ENCODE measurements at regions not wholly inside any gene's neighbourhood (a gene's known extent, or its start where the extent isn't known, plus 50 kb on each side); places are given as distances from the start of the nearest gene placed in this dataset.

DNA sequence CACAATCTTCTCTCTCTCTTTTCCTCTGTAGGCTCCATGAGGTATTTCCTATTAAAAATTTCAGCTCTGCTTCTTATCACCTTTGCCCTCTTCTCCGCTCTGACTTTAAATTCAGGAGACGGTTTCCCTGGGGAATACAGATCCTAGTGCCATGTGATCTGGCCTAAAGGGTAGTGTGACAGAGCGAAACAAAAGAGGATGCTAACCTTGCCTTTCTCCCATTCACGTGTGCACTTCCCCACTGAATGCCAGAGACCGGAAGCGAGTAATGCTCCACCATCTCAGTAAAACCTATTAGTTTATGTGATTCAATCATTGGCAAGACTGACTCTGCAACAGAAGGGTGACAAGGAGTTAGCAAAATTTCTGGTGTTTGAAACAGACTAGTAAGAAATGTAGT, 358.3 kb downstream of the ZNF521 start:
- no peak for DNase-seq

DNA sequence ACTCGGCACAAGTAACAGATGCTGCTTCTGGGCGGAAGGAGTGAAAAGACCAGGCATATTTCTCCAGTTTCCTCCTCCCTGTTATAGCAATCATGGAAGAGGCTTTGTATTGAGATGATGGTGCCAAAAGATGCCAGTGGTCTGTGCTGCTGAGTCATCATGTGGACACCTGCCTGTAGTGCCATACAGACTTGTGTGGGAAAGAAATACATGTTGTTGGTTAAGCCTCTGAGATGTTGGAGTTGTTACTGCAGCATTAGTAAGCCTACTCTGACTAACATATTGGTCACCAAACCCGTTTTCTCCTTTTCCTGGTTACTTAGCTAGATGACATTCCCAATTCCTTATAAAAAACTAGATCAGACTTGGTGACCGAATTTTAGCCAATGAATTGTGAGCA, 356.9 kb downstream of the ZNF521 start:
- no peak for DNase-seq

DNA sequence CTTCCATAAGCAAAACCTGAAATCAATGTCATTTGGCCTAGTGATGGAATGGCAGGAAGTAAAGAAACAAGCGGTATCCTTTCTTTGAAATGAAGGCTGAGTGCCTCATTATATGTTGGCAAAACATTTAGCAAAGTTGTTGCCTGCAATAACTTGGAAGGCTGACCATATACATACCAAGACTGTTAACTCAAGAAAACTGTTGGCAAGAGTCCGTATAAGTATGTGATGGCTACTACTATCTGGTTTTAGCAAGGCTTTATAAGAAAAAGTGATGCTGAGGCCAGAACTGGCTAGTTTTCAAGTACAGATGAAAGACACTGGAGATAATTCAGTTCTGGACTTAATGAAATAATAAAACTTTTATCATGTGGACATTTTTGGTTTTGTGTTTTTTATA, 356.2 kb downstream of the ZNF521 start:
- no peak for DNase-seq

DNA sequence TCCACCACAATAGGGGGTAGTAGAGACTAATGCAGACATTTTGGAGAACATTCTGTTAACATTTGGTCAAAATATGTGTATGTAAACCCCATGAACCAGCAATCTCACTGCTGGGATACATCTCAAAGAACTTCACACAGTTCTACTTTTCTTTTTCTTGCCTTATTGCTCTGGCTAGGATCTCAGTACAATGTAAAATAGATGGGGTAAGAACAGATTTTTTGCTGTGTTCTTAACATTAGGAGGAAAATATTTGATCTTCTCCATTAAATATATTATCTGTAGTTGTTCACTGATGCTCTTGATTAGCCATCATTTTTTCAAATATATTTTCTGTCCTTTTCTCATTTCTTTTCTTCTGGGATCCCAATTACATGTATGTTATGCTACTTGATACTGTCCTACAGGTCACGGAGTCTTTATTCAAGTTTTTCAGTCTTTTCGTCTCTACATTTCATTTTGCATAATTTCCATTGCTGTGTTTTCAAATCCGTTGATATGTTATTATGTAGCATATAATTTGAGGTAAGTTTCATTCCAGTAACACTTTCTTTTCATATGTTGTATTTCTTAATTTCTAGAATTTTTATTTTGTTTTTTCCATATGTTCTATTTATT, 352.2 kb downstream of the ZNF521 start:
- no peak for DNase-seq

DNA sequence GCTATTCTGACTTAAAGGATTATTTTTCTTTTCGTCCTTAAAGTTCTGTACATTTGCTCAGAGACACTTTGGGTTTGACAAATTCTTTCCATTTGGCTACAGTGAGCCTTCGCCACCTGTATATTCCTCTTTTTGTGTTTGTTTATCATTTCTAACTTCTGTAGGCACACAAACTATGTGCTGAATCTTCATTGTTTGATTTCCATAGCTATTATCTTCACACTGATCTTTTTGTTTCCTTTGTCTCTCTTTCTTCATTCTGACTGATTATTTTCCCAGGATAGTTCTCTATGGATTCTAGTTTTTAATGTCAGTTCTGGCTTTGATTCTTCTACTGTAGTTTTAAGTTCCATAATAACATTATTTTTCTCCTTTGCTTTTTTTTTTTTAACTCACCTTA, 350.2 kb downstream of the ZNF521 start:
- no peak for DNase-seq

DNA sequence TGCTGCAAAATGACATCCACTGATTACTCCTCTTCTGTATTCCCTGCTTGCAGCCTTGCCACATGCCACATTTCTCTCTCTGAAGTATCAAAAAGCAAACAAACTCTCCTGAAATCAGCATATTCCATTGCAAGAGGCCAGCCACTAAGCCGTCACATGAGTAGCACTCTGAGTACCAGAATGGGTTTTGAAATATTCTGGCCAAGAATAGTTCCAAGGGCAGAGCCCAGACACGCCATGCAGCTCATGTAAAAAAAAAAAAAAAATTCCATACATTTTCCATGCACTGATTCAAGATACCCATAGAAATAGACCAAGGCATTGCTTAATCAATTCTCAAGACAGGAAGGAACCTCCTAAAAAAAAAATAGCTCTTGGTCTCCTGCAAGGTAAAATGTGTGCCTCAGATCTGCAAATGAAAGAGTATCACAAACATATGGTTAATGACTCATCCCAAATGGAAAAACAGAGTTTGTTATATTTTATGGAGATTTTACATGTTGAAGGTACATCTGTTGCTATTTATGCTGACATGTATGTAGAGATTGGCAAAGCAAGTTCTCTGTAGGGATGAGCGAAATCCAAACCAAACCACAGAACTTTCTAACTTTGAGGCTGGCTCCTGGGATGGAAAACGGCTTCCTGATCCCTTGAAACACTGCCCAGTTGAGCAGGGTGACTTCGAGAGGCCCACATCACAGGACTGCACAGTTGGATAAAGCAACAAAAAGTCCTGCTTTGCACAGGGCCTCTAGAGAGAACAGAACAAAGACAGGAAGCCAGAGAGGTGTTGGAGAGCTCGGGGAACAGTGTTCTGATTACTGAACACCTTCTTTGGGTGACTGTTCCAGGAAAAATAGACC, 346.2 kb downstream of the ZNF521 start:
- no peak for DNase-seq

DNA sequence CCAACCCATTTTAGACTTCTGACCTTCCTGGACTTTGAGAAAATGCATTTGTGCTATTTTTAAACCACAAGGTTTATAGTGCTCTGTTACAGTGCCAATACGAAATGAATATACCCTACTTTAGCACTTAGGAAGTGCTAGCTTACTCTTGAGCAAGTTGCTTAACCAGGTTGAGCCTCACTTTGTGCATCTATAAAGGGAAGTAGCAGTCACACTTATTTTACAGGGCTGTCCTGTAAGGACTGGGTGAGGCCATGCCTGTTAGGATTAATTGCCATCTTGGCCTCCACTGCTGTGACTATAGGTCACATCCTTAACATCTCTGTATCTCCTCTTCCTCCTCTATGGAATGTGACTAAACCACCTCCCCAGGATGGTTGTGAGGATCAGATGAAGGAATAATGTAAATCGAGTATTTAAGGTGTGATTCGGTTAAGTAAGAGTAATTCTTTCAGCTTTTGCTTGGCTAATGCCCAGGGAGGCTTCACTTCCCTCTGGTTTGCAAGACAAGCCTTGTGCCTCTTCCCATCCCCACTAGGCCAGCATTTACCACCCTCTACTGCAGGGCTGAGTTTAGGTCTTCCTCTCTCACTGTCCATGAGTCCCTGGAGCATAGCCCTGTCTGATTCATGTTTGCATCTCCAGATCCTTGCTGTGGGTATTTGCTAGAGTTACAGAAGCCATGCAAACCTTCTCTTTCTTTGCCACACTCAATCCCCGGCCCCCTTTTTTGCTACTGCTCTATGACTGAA, 341.2 kb downstream of the ZNF521 start:
- no peak for DNase-seq

Measured in CD4-positive, alpha-beta T cell treated with Interleukin-6 for 4 hours (primary cell).